ENCODE measurements at regions not wholly inside any gene's neighbourhood (a gene's known extent, or its start where the extent isn't known, plus 50 kb on each side); places are given as distances from the start of the nearest gene placed in this dataset.

DNA sequence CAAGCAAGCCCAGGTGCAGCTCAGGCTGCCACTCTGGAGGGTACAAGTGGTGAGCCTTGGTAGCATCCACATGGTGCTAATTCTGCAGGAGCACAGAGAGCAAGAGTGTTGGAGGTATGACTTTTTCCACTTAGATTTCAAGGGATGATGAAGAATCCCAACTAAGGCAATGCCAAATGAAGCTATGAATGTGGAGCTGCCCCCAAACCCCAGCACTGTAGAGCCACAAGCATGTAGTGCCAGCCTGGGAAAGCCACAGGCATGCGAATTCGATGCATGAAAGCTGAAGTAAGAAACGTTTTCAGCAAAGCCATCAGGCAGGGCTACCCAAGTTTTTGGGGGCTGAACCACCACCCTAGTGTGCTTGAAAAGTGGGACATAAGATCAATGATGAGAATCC is 251.1 kb downstream of the HAO1 start:
- TF ChIP-seq, protein P1, sequence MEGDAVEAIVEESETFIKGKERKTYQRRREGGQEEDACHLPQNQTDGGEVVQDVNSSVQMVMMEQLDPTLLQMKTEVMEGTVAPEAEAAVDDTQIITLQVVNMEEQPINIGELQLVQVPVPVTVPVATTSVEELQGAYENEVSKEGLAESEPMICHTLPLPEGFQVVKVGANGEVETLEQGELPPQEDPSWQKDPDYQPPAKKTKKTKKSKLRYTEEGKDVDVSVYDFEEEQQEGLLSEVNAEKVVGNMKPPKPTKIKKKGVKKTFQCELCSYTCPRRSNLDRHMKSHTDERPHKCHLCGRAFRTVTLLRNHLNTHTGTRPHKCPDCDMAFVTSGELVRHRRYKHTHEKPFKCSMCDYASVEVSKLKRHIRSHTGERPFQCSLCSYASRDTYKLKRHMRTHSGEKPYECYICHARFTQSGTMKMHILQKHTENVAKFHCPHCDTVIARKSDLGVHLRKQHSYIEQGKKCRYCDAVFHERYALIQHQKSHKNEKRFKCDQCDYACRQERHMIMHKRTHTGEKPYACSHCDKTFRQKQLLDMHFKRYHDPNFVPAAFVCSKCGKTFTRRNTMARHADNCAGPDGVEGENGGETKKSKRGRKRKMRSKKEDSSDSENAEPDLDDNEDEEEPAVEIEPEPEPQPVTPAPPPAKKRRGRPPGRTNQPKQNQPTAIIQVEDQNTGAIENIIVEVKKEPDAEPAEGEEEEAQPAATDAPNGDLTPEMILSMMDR (conservative IDR thresholded peaks at IDR 0.05): no peak
- no peak for TF ChIP-seq ZFX (IDR thresholded peaks at IDR 0.05)
